GM21619 (cell line): ENCODE measurements at regions not wholly inside any gene's neighbourhood (a gene's known extent, or its start where the extent isn't known, plus 50 kb on each side); places are given as distances from the start of the nearest gene placed in this dataset.

Source experiments
- ATAC-seq: cut with Tn5 transposase; IDR thresholded peaks from one replicate; pipeline ENCODE4 v1.9.1; 2021; ENCODE audit not compliant: unreplicated experiment

GRCh38 chr5:113897748-113898147 is 384.3 kb downstream of the YTHDC2 start:
- ATAC-seq, result no peak

- no peak for ATAC-seq
Measured at GRCh38 chr5:113900141-113900540, 386.6 kb downstream of the YTHDC2 start.

GRCh38 chr5:113900816-113901215 is 387.3 kb downstream of the YTHDC2 start:
- no peak for ATAC-seq

DNA sequence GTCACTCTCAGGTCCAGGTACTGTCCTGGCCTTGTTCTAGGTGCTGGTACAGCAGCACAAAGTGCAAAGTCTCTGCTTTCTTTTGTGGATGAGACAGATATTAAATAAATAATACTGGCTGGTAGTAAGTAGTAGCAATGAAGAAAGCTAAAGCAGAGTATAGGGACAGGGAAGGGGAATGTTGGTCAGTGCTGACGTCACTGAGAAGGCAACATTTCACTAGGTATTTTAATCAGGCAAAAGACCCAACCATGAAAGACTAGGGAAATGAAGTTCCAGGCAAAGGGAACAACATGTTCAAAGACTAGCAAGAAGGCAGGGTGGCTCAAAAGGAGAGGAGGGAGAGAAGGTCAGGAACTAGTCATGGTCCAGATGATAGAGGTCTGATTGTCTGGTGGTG is 388.2 kb downstream of the YTHDC2 start:
- ATAC-seq, result no peak

- ATAC-seq, result no peak
Measured at GRCh38 chr5:113902917-113903660, 389.6 kb downstream of the YTHDC2 start.

GRCh38 chr5:113909782-113910181 is 396.3 kb downstream of the YTHDC2 start:
- ATAC-seq, result no peak

GRCh38 chr5:113917997-113918396 is 404.5 kb downstream of the YTHDC2 start:
- no peak for ATAC-seq

- no peak for ATAC-seq
Measured at GRCh38 chr5:113922343-113922742, 408.8 kb downstream of the YTHDC2 start.

- no peak for ATAC-seq
Measured at GRCh38 chr5:113935453-113935852, 422.0 kb downstream of the YTHDC2 start.

DNA sequence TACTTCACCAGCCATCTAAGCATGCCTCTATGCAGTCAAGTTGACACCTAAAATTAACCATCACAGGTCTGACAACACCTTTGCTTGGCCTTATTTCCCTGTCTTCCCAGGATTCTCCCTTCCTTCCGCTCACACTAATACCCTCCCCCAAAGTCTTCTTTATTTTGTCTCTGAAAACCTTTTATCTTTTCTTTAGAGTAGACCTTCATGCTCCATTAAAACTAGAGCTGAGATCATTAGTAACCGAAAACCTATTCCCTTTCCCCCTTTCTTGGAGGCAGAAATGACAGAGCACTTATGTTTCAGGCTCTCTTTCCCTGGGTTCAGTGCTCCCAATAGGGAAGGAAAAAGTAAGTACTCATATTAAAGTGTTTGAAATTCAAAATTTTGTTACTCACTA is 423.8 kb downstream of the YTHDC2 start:
- ATAC-seq, result no peak

DNA sequence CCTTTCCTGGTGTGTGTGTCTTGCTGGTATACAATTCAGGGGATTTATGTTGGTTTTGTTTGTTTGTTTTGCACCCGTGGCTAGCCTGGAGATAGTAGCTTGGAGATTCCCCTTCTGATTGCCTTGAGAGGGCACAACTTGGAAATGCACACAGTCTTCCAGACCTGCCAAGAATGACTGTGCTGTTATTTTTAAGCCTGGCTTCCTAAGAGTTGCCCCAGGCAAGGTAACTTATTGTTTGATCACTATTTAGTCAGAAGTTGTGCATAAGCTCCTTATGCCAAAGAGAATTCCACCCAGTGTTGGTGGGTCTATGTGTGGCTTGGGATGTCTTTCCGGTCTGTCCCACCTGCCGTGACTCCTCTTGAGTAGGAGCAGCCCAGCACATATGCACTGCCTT is 421.9 kb upstream of the KCNN2 start:
- no peak for ATAC-seq

DNA sequence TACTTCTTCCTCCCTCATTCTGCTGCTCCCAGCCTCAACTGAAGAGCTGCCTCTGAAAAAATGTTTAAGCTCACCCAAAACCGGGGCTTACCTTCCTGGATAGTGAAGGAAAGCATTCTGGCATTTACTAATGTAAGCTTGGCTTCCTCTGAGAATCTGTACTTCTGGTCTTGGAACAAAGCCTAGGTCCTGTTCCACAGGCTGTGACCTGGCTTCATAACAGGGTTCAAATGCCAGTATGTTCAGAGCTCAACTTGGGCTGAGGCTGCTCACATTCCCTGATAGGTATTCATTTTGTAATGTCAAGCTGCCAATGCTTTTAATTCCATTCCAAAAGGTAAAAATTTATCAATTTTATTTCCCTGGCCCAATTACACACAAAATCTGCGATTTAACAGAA is 411.7 kb upstream of the KCNN2 start:
- no peak for ATAC-seq

- no peak for ATAC-seq
Measured at GRCh38 chr5:113965225-113965624, 396.6 kb upstream of the KCNN2 start.

DNA sequence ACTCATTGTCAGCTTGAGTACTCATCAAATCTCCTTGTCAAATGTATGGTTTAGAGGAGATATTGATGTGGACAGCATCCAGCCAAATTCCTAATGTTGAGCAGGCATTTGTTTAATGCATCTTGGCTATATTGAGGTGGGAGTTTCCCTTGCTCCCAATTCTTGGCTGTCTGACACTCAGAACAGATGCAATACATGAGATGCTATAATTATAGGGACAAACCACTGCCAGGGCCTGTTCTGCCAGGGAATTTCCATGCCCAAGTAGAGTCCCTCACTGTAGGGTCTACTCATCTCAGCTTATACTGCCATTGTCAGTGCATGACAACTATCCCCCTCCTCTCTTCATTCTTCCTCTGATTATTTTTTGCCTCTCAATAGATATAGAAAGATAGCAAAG is 392.0 kb upstream of the KCNN2 start:
- no peak for ATAC-seq

- ATAC-seq, result no peak
Measured at GRCh38 chr5:113971454-113971853, 390.4 kb upstream of the KCNN2 start.

GRCh38 chr5:113974976-113975375 is 386.9 kb upstream of the KCNN2 start:
- no peak for ATAC-seq

DNA sequence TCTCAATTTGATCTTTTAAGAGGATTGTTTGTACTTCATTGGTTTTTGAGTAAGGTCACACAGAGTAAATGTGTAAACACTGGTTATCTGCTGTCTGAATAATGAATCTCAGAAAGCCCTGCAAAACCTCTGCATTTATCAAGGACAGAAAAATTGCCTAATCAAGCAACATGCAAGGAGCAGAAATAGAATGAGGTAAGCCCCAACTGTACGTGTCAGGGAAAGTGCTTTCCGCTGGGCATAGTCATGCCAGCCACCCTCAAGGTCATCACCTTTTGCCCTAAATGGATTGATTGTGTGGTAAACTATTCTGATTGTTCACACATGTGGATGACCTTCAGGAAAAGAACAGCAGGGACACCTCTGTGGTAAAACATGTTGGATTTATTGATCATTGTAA is 376.9 kb upstream of the KCNN2 start:
- ATAC-seq, result no peak

- ATAC-seq, result no peak
Measured at GRCh38 chr5:113985505-113985904, 376.4 kb upstream of the KCNN2 start.

DNA sequence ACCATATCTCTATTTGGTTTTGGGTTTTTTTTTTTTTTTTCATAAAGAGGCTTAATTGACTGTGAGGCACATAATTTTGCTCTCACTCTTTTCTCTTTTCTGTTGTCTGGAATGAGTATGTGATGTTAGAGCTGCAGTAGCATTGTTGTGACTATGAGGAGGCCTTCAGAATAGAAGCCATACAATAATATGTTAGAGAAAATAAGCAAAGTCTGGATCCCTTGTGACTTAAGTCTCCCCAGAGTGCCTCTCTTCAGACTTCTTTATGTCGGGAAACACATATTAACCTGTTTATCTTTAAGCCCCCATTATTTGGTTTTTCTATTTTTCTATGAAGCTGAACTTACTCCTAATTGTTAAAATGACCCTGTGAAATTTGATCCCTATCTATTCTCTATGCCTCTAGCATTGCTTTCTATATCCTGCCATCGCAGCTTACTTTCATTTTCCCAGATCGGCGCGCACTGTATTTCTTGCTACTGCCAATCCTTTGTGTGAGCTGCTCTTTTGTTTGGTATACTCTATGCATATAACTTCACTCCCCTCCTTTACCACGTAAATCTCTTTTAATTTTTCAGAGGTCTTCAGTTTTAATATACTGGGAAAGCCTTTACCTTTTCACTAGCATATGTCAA is 372.5 kb upstream of the KCNN2 start:
- no peak for ATAC-seq

DNA sequence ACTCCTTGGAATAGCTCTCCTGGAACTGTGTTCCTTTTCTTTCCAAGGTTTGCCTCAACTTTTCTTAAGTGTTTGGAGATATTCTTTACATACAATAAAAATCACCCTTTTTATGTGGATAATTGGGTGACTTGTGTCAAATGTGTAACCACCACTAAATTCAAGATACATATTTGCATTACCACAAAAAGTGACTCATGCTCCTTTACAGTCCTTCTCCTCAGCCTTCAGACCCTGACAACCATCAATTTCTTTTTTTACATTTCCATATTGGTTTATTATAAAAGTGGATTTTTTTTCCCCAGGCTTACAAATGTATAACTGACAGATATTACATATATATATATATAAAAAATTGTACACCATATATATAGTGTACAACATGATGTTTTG is 372.0 kb upstream of the KCNN2 start:
- no peak for ATAC-seq

DNA sequence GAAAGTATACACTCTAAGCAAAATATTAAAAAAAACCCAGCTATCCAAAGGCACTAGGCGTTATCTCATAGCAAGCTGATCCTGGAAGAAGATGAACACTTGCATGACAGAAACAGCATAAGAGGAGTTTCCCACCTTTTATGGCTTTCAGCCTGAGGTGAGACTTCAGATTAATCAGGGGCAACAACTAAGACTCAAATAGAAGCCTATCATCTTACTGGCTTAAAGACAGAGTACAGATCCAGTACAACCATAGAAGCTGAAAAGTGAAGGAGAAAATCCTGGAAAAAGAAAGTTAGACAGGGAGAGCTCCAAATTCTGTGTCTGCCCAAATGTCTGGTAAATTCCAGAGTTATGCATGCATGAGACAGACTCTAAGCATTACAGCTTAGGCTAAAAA is 360.8 kb upstream of the KCNN2 start:
- ATAC-seq, result no peak

DNA sequence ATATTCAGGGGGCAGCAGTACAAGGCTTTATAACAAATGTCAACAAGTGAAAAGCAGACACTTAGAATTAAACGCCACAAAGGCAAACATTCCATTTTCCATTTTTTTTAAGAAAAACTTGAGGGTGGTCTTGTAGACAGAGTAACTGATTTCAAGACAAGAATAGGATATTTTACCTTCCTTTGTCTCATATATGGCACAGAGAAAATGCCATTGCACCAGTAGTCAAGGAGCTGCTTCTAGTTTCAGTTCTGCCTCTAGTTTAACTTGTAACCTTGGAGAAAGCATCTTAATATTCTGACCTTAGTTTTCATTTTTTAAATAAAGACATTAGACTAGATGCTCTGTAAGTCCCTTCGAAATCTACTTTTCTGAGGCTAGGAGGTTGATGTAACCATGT is 355.3 kb upstream of the KCNN2 start:
- ATAC-seq, result no peak

DNA sequence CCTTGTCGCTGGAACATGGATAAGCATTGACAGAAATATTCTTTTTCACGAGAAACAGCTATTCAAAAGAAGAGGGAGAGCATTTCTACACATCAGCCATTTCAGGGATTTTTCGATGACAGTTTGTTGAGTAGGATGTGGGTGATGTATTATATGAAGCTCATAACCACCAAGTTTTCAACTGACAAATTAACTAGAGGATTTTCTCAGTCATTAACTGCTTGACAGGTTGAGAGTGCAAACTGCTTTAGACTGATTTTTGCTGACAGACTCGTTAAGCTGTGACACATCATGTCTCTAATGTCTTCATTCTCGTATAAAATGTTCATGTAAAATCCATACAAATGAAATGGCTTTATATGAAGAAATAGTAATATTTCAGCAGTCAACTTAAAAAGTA is 354.2 kb upstream of the KCNN2 start:
- ATAC-seq, result no peak
